ENCODE measurements at regions not wholly inside any gene's neighbourhood (a gene's known extent, or its start where the extent isn't known, plus 50 kb on each side); places are given as distances from the start of the nearest gene placed in this dataset.

- H3K4me3 ChIP-seq, result no peak overlapping the region
- no peaks in the 10 kb centered on the region for H3K9me2 ChIP-seq (ENCODE audit: insufficient read depth)
- ATAC-seq, result no peak
- peaks cover 19% of the 10 kb centered on the region for H3K27me3 ChIP-seq (ENCODE audit: insufficient read depth)
- no peaks in the 10 kb centered on the region for H3K9me3 Mint-ChIP-seq
- DNase-seq (ENCODE audit: low spot score), result no peak
- no peak overlapping the region for H3K4me2 ChIP-seq
- TF ChIP-seq, protein P1, sequence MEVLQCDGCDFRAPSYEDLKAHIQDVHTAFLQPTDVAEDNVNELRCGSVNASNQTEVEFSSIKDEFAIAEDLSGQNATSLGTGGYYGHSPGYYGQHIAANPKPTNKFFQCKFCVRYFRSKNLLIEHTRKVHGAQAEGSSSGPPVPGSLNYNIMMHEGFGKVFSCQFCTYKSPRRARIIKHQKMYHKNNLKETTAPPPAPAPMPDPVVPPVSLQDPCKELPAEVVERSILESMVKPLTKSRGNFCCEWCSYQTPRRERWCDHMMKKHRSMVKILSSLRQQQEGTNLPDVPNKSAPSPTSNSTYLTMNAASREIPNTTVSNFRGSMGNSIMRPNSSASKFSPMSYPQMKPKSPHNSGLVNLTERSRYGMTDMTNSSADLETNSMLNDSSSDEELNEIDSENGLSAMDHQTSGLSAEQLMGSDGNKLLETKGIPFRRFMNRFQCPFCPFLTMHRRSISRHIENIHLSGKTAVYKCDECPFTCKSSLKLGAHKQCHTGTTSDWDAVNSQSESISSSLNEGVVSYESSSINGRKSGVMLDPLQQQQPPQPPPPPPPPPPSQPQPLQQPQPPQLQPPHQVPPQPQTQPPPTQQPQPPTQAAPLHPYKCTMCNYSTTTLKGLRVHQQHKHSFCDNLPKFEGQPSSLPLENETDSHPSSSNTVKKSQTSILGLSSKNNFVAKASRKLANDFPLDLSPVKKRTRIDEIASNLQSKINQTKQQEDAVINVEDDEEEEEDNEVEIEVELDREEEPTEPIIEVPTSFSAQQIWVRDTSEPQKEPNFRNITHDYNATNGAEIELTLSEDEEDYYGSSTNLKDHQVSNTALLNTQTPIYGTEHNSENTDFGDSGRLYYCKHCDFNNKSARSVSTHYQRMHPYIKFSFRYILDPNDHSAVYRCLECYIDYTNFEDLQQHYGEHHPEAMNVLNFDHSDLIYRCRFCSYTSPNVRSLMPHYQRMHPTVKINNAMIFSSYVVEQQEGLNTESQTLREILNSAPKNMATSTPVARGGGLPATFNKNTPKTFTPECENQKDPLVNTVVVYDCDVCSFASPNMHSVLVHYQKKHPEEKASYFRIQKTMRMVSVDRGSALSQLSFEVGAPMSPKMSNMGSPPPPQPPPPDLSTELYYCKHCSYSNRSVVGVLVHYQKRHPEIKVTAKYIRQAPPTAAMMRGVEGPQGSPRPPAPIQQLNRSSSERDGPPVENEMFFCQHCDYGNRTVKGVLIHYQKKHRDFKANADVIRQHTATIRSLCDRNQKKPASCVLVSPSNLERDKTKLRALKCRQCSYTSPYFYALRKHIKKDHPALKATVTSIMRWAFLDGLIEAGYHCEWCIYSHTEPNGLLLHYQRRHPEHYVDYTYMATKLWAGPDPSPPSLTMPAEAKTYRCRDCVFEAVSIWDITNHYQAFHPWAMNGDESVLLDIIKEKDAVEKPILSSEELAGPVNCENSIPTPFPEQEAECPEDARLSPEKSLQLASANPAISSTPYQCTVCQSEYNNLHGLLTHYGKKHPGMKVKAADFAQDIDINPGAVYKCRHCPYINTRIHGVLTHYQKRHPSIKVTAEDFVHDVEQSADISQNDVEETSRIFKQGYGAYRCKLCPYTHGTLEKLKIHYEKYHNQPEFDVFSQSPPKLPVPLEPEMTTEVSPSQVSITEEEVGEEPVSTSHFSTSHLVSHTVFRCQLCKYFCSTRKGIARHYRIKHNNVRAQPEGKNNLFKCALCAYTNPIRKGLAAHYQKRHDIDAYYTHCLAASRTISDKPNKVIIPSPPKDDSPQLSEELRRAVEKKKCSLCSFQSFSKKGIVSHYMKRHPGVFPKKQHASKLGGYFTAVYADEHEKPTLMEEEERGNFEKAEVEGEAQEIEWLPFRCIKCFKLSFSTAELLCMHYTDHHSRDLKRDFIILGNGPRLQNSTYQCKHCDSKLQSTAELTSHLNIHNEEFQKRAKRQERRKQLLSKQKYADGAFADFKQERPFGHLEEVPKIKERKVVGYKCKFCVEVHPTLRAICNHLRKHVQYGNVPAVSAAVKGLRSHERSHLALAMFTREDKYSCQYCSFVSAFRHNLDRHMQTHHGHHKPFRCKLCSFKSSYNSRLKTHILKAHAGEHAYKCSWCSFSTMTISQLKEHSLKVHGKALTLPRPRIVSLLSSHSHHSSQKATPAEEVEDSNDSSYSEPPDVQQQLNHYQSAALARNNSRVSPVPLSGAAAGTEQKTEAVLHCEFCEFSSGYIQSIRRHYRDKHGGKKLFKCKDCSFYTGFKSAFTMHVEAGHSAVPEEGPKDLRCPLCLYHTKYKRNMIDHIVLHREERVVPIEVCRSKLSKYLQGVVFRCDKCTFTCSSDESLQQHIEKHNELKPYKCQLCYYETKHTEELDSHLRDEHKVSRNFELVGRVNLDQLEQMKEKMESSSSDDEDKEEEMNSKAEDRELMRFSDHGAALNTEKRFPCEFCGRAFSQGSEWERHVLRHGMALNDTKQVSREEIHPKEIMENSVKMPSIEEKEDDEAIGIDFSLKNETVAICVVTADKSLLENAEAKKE (CRISPR knock-in tag; IDR thresholded peaks at IDR 0.05), result no peak
- TF ChIP-seq EZH2phosphoT487 (IDR thresholded peaks at IDR 0.05; ENCODE audit: unreplicated experiment) (no peak), CREB1 (CRISPR knock-in tag; IDR thresholded peaks at IDR 0.05; ENCODE audit: low read depth) (no peak), EZH2 (IDR thresholded peaks at IDR 0.05; ENCODE audit: low read depth, unreplicated experiment) (no peak), STAT1 (IDR thresholded peaks at IDR 0.05; ENCODE audit: unreplicated experiment) (no peak), ZNF114 (CRISPR knock-in tag; IDR thresholded peaks at IDR 0.05) (no peak), JUNB (IDR thresholded peaks at IDR 0.05; ENCODE audit: unreplicated experiment) (no peak), POLR2AphosphoS5 (IDR thresholded peaks at IDR 0.05; ENCODE audit: low read depth) (no peak), NANOG (IDR thresholded peaks at IDR 0.05; ENCODE audit: borderline replicate concordance) (no peak), ZNF331 (CRISPR knock-in tag; IDR thresholded peaks at IDR 0.05; ENCODE audit: low read depth) (no peak)
- TF ChIP-seq, protein P2, sequence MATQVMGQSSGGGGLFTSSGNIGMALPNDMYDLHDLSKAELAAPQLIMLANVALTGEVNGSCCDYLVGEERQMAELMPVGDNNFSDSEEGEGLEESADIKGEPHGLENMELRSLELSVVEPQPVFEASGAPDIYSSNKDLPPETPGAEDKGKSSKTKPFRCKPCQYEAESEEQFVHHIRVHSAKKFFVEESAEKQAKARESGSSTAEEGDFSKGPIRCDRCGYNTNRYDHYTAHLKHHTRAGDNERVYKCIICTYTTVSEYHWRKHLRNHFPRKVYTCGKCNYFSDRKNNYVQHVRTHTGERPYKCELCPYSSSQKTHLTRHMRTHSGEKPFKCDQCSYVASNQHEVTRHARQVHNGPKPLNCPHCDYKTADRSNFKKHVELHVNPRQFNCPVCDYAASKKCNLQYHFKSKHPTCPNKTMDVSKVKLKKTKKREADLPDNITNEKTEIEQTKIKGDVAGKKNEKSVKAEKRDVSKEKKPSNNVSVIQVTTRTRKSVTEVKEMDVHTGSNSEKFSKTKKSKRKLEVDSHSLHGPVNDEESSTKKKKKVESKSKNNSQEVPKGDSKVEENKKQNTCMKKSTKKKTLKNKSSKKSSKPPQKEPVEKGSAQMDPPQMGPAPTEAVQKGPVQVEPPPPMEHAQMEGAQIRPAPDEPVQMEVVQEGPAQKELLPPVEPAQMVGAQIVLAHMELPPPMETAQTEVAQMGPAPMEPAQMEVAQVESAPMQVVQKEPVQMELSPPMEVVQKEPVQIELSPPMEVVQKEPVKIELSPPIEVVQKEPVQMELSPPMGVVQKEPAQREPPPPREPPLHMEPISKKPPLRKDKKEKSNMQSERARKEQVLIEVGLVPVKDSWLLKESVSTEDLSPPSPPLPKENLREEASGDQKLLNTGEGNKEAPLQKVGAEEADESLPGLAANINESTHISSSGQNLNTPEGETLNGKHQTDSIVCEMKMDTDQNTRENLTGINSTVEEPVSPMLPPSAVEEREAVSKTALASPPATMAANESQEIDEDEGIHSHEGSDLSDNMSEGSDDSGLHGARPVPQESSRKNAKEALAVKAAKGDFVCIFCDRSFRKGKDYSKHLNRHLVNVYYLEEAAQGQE (IDR thresholded peaks at IDR 0.05; ENCODE audit: unreplicated experiment), result no peak
- TF ChIP-seq, protein P3, sequence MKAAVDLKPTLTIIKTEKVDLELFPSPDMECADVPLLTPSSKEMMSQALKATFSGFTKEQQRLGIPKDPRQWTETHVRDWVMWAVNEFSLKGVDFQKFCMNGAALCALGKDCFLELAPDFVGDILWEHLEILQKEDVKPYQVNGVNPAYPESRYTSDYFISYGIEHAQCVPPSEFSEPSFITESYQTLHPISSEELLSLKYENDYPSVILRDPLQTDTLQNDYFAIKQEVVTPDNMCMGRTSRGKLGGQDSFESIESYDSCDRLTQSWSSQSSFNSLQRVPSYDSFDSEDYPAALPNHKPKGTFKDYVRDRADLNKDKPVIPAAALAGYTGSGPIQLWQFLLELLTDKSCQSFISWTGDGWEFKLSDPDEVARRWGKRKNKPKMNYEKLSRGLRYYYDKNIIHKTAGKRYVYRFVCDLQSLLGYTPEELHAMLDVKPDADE (IDR thresholded peaks at IDR 0.05), result no peak
- TF ChIP-seq, protein P4, sequence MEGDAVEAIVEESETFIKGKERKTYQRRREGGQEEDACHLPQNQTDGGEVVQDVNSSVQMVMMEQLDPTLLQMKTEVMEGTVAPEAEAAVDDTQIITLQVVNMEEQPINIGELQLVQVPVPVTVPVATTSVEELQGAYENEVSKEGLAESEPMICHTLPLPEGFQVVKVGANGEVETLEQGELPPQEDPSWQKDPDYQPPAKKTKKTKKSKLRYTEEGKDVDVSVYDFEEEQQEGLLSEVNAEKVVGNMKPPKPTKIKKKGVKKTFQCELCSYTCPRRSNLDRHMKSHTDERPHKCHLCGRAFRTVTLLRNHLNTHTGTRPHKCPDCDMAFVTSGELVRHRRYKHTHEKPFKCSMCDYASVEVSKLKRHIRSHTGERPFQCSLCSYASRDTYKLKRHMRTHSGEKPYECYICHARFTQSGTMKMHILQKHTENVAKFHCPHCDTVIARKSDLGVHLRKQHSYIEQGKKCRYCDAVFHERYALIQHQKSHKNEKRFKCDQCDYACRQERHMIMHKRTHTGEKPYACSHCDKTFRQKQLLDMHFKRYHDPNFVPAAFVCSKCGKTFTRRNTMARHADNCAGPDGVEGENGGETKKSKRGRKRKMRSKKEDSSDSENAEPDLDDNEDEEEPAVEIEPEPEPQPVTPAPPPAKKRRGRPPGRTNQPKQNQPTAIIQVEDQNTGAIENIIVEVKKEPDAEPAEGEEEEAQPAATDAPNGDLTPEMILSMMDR (conservative IDR thresholded peaks at IDR 0.05; ENCODE audit: low read depth in 2 of 2), result no peak
- H3K4me3 Mint-ChIP-seq, result no peak overlapping the region; the same call in 2 of the 3 replicates
- no peak overlapping the region for H3K27ac ChIP-seq (ENCODE audit: low read depth)
- H3K27me3 Mint-ChIP-seq (ENCODE audit: insufficient read depth, low read depth, poor library complexity), result peaks cover 11% of the 10 kb centered on the region
- no peaks in the 10 kb centered on the region for H3F3A ChIP-seq (replicated peaks; ENCODE audit: low read depth)
- no peaks in the 10 kb centered on the region for H3K36me3 ChIP-seq (ENCODE audit: insufficient read depth)
- H4K20me1 ChIP-seq (replicated peaks; ENCODE audit: insufficient read depth), result no peaks in the 10 kb centered on the region
- no peaks in the 10 kb centered on the region for H3K36me3 Mint-ChIP-seq (ENCODE audit: low read depth)
- H3K4me1 Mint-ChIP-seq, result peaks cover 6% of the 10 kb centered on the region
- no peak overlapping the region for H3K27ac Mint-ChIP-seq
- H3K4me1 ChIP-seq (ENCODE audit: insufficient read depth), result peaks cover 5% of the 10 kb centered on the region
- H2AFZ ChIP-seq, result no peak overlapping the region
- no peaks in the 10 kb centered on the region for H3K79me2 ChIP-seq (replicated peaks; ENCODE audit: insufficient read depth)
Observed at GRCh38 chr5:1936413-1936812, 53.7 kb upstream of the IRX4 start.

Measured in GM23338 (cell line).